CD4-positive, CD25-positive, alpha-beta regulatory T cell (primary cell): ENCODE measurements at regions not wholly inside any gene's neighbourhood (a gene's known extent, or its start where the extent isn't known, plus 50 kb on each side); places are given as distances from the start of the nearest gene placed in this dataset.

Experiments
- ATAC-seq, 2 donors: fragments of 150-1000 bp; cut with Tn5 transposase; one replicate each; pipeline ENCODE4 v1.10.0; 2021; ENCODE audit warnings: low read depth in 2 of 2, moderate number of reproducible peaks in 2 of 2, moderate library complexity in 1 of 2
- DNase-seq, 3 donors: peaks; one replicate each; pipeline versions ENCODE4 v3.0.0 to v3.0.0-alpha.2; 2012 to 2022; ENCODE audit warnings: mixed read lengths in 1 of 3
- H3K27ac ChIP-seq: one replicate; pipeline ENCODE4 v1.7.0; 2013; ENCODE audit warnings: mild to moderate bottlenecking, low read length; ENCODE audit not compliant: insufficient read depth, poor library complexity, severe bottlenecking
- H3K27me3 ChIP-seq: one replicate; pipeline ENCODE4 v1.7.0; 2013; ENCODE audit warnings: low read length; ENCODE audit not compliant: control insufficient read depth, insufficient read depth
- H3K36me3 ChIP-seq: one replicate; pipeline ENCODE4 v1.7.0; 2013; ENCODE audit warnings: mild to moderate bottlenecking, low read length, moderate library complexity; ENCODE audit not compliant: control insufficient read depth, insufficient read depth
- H3K4me1 ChIP-seq: 2 replicates; pipeline ENCODE4 v1.7.0; 2013; ENCODE audit warnings: mild to moderate bottlenecking, low read length; ENCODE audit not compliant: insufficient read depth, control insufficient read depth, poor library complexity, severe bottlenecking
- H3K4me3 ChIP-seq: one replicate; pipeline ENCODE4 v1.7.0; 2013; ENCODE audit warnings: low read depth, mild to moderate bottlenecking, low read length, moderate library complexity
- H3K9me3 ChIP-seq, 2 experiments: 1 replicate in 1 of 2; 2 replicates in 1 of 2; pipeline ENCODE4 v1.7.0; 2013; ENCODE audit warnings: low read length in 2 of 2, mild to moderate bottlenecking in 1 of 2, moderate library complexity in 1 of 2; ENCODE audit not compliant: control insufficient read depth in 2 of 2
- H3K27ac Mint-ChIP-seq, 3 donors: one replicate each; pipeline ENCODE4 v1.8.0; 2020 to 2022; ENCODE audit warnings: mild to moderate bottlenecking in 3 of 3, mixed read lengths in 3 of 3, moderate library complexity in 2 of 3
- H3K27me3 Mint-ChIP-seq: one replicate; pipeline ENCODE4 v1.8.0; 2022; ENCODE audit warnings: mild to moderate bottlenecking, mixed read lengths
- H3K36me3 Mint-ChIP-seq: one replicate; pipeline ENCODE4 v1.8.0; 2020; ENCODE audit warnings: mixed read lengths
- H3K4me1 Mint-ChIP-seq, 4 donors: one replicate each; pipeline ENCODE4 v1.8.0; 2020 to 2022; ENCODE audit warnings: mixed read lengths in 4 of 4, mild to moderate bottlenecking in 1 of 4
- H3K4me3 Mint-ChIP-seq, 4 donors: one replicate each; pipeline ENCODE4 v1.8.0; 2020 to 2022; ENCODE audit warnings: mild to moderate bottlenecking in 4 of 4, mixed read lengths in 4 of 4, moderate library complexity in 3 of 4
- H3K9me3 Mint-ChIP-seq, 7 donors: one replicate each; pipeline ENCODE4 v1.8.0; 2020 to 2022; ENCODE audit warnings: mixed read lengths in 7 of 7, mild to moderate bottlenecking in 3 of 7, moderate library complexity in 2 of 7

DNA sequence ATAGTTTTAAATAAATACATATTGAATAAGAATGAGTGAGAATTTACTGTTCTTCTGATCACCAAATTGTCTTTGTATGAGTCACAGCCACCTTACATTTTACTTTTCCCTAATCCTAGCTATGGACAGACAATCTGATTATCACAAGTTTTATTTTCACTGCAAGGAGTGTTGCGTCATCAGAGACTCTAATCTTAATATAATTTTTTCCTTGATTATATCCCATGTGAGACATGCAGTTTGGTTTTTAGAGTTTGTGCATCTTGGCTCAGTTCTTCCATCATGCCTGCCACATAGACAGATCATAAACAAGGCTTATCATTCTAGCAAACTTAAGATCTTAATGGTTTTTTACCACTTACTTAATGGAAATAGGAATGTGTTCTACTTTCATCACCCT, 478.5 kb upstream of the CDH18 start:
- Mint-ChIP-seq H3K27me3 (no peaks in the 10 kb centered on the region), H3K27ac (no peak overlapping the region), H3K9me3 (peaks cover 1 to 16% (median 9%) of the 10 kb centered on the region in 7 donors), H3K36me3 (no peaks in the 10 kb centered on the region), H3K4me1 (no peaks in the 10 kb centered on the region), H3K4me3 (no peak overlapping the region)
- H3K36me3 ChIP-seq: no peaks in the 10 kb centered on the region
- peaks cover 0 to 10% of the 10 kb centered on the region in 2 experiments for H3K9me3 ChIP-seq
- no peaks in the 10 kb centered on the region for H3K4me1 ChIP-seq
- DNase-seq (no peak), ATAC-seq (no peak)
- H3K4me3 ChIP-seq: no peak overlapping the region
- H3K27me3 ChIP-seq: no peaks in the 10 kb centered on the region
- H3K27ac ChIP-seq: no peak overlapping the region

DNA sequence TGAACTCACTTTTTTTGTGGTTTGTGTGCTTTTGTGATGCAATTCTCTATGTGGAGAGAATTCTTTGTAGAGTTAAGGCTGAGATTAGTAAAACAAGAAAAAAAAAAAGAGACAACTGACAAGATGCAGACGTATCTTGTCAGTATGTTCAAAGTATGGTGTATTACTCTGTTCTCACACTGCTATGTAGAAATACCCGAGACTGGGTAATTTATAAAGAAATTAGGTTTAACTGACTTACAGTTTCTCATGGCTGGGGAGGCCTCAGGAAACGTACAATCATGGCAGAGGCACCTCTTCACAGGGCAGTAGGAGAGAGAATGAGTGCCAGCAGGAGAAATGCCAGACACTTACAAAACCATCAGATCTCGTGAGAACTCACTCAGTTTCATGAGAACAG, 475.2 kb upstream of the CDH18 start:
- Histone ChIP-seq H3K4me3 (no peak overlapping the region), H3K36me3 (no peaks in the 10 kb centered on the region), H3K27ac (no peak overlapping the region), H3K4me1 (no peaks in the 10 kb centered on the region), H3K9me3 (peaks cover 0 to 3% of the 10 kb centered on the region in 2 experiments), H3K27me3 (no peaks in the 10 kb centered on the region)
- Mint-ChIP-seq H3K36me3 (no peaks in the 10 kb centered on the region), H3K9me3 (peaks cover 2 to 21% (median 10%) of the 10 kb centered on the region in 7 donors), H3K4me3 (no peak overlapping the region), H3K27me3 (no peaks in the 10 kb centered on the region), H3K27ac (peak overlapping the region in 1 of 3 donors; percentile 34), H3K4me1 (no peaks in the 10 kb centered on the region)
- DNase-seq (no peak), ATAC-seq (no peak)

DNA sequence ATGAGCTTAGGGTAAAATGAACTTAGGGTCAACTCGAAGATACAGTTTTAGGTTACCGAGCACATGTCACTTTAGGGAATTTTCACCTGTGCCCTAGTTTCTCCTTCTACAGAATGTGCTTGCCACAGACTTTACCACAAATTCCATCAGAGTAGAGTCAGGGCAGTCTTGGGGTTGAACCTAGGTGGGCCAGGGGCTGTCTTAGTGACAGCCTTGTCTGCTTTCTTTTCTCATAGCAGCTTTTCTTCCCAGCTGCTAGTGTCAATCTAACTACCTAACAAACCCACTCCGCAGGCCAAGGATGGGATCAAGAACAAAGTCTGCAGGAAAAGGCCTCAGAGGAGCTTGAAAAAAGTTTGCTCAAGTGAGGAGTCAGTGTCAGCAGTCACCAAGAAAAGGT, 458.1 kb upstream of the CDH18 start:
- ATAC-seq (no peak), DNase-seq (no peak)
- H3K36me3 Mint-ChIP-seq: no peaks in the 10 kb centered on the region
- H3K36me3 ChIP-seq: no peaks in the 10 kb centered on the region
- no peak overlapping the region for H3K4me3 ChIP-seq
- H3K27ac Mint-ChIP-seq: no peak overlapping the region
- no peaks in the 10 kb centered on the region for H3K27me3 Mint-ChIP-seq
- no peak overlapping the region for H3K27ac ChIP-seq
- peaks cover 2 to 4% of the 10 kb centered on the region in 2 experiments for H3K9me3 ChIP-seq
- H3K4me3 Mint-ChIP-seq: no peak overlapping the region
- no peaks in the 10 kb centered on the region for H3K27me3 ChIP-seq
- H3K9me3 Mint-ChIP-seq: peaks cover 3 to 18% (median 9%) of the 10 kb centered on the region in 7 donors
- H3K4me1 Mint-ChIP-seq: no peaks in the 10 kb centered on the region
- no peaks in the 10 kb centered on the region for H3K4me1 ChIP-seq

- no peaks in the 10 kb centered on the region for H3K4me1 Mint-ChIP-seq
- no peaks in the 10 kb centered on the region for H3K27me3 Mint-ChIP-seq
- Histone ChIP-seq H3K27me3 (no peaks in the 10 kb centered on the region), H3K4me3 (no peak overlapping the region), H3K27ac (no peak overlapping the region), H3K4me1 (no peaks in the 10 kb centered on the region), H3K9me3 (peaks cover 2 to 4% of the 10 kb centered on the region in 2 experiments), H3K36me3 (no peaks in the 10 kb centered on the region)
- H3K27ac Mint-ChIP-seq: no peak overlapping the region
- H3K36me3 Mint-ChIP-seq: no peaks in the 10 kb centered on the region
- no peak for ATAC-seq
- no peak for DNase-seq
- peaks cover 3 to 18% (median 9%) of the 10 kb centered on the region in 7 donors for H3K9me3 Mint-ChIP-seq
- H3K4me3 Mint-ChIP-seq: no peak overlapping the region
Measured at GRCh38 chr5:20445326-20445860, 457.4 kb upstream of the CDH18 start.

DNA sequence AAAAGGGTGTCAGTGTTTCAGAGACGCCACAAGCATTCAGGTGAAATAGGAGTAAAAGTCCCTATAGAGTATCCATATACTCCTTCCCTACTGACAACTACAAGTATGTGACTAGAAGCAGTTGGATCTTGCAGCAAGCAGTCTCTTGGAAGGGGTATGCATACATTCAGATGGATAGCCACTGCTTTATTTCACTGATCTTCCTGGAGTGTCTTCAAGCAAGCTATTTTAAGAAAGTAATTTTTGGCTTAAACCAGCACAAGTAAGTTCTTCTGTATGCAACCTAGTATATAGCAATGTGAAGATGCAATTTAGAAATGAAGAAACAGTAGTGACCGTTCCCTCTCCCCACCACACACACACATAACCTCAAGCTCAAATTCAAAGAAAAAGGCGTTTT, 446.8 kb upstream of the CDH18 start:
- no peaks in the 10 kb centered on the region for H3K4me1 Mint-ChIP-seq
- H3K36me3 Mint-ChIP-seq: no peaks in the 10 kb centered on the region
- peaks cover 0 to 4% (median 1%) of the 10 kb centered on the region in 7 donors for H3K9me3 Mint-ChIP-seq
- no peak overlapping the region for H3K27ac Mint-ChIP-seq
- Histone ChIP-seq H3K27me3 (no peaks in the 10 kb centered on the region), H3K27ac (no peak overlapping the region), H3K4me1 (no peaks in the 10 kb centered on the region), H3K36me3 (no peaks in the 10 kb centered on the region), H3K9me3 (no peaks in the 10 kb centered on the region), H3K4me3 (no peak overlapping the region)
- DNase-seq: no peak
- no peak overlapping the region for H3K4me3 Mint-ChIP-seq
- H3K27me3 Mint-ChIP-seq: no peaks in the 10 kb centered on the region
- ATAC-seq: peak in 1 of 2 donors; percentile 20

GRCh38 chr5:20420991-20421595, 433.1 kb upstream of the CDH18 start:
- Histone ChIP-seq H3K9me3 (peaks cover 0 to 4% of the 10 kb centered on the region in 2 experiments), H3K36me3 (no peaks in the 10 kb centered on the region), H3K27me3 (no peaks in the 10 kb centered on the region), H3K4me1 (no peaks in the 10 kb centered on the region), H3K4me3 (no peak overlapping the region), H3K27ac (no peak overlapping the region)
- H3K9me3 Mint-ChIP-seq: peaks cover 1 to 19% (median 5%) of the 10 kb centered on the region in 7 donors
- no peaks in the 10 kb centered on the region for H3K4me1 Mint-ChIP-seq
- no peak overlapping the region for H3K27ac Mint-ChIP-seq
- no peaks in the 10 kb centered on the region for H3K36me3 Mint-ChIP-seq
- DNase-seq (no peak), ATAC-seq (no peak)
- H3K4me3 Mint-ChIP-seq: no peak overlapping the region
- H3K27me3 Mint-ChIP-seq: no peaks in the 10 kb centered on the region
